AG04449 (cell line): ENCODE measurements at regions not wholly inside any gene's neighbourhood (a gene's known extent, or its start where the extent isn't known, plus 50 kb on each side); places are given as distances from the start of the nearest gene placed in this dataset.

Source experiments
- CTCF ChIA-PET: fragments of 350-600 bp; formaldehyde crosslinking; extraction: SDS; loops from one replicate; lab custom pipeline; 2021; ENCODE audit warnings: antibody characterized with exemption; lab: Yijun Ruan, JAX
- POLR2A ChIA-PET: fragments of 400-600, 350-600 bp; formaldehyde crosslinking; extraction: SDS; loops from one replicate; lab custom pipeline; 2020; ENCODE audit warnings: antibody characterized with exemption, inconsistent platforms; lab: Yijun Ruan, JAX
- DNase-seq: peaks from one replicate; pipeline ENCODE4 v3.0.0-alpha.2; 2010; ENCODE audit warnings: low read depth, low spot score
- H3K4me3 ChIP-seq: 2 replicates; pipeline ENCODE4 v1.5.1; 2011; ENCODE audit warnings: low read depth, mild to moderate bottlenecking, control low read depth, low read length
- TF ChIP-seq, protein P1 (sequence below): IDR thresholded peaks from one replicate; pipeline ENCODE4 v1.5.1; 2011; ENCODE audit warnings: mild to moderate bottlenecking, moderate library complexity, low read length, control low read depth, inconsistent platforms; ENCODE audit not compliant: insufficient read depth; ENCODE audit errors: missing control alignments

DNA sequence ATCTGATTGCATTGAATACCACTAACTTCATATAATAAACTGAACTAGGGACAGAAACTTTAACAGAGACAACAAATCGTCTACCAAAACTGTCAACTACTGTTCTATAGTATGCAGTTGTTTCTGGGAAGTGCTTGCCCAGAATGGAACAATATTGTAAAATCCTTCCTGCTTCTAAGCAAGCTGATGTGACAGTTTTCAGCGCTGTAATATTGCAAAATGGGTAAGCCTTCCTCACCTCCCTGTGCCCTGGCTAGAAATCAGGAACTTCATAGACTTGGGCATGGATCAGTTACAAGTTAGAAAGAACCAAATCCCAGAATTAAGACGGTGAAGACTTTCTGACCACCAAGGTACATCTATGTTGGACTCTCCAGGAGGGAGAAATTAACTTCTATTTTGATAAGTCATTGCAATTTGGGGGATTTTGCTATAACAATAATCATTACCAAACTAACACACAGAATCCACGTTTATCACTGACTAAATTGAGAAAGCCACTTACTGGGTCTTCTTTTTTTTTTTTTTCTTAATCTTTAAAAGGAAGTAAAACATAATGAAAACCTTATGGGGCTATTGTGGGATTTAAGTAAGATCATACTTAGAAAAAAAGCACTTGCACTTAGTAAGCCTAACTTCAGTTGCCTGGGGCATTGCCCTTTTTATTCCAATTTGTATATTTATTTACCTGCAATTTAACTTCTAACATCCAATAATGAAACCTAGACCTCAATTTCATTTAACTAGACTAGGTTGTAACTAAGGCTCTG is 261.5 kb downstream of the TRIB2 start:
- no peak overlapping the region for H3K4me3 ChIP-seq
- no peak for DNase-seq
- TF ChIP-seq, protein P1, sequence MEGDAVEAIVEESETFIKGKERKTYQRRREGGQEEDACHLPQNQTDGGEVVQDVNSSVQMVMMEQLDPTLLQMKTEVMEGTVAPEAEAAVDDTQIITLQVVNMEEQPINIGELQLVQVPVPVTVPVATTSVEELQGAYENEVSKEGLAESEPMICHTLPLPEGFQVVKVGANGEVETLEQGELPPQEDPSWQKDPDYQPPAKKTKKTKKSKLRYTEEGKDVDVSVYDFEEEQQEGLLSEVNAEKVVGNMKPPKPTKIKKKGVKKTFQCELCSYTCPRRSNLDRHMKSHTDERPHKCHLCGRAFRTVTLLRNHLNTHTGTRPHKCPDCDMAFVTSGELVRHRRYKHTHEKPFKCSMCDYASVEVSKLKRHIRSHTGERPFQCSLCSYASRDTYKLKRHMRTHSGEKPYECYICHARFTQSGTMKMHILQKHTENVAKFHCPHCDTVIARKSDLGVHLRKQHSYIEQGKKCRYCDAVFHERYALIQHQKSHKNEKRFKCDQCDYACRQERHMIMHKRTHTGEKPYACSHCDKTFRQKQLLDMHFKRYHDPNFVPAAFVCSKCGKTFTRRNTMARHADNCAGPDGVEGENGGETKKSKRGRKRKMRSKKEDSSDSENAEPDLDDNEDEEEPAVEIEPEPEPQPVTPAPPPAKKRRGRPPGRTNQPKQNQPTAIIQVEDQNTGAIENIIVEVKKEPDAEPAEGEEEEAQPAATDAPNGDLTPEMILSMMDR = no peak
- ChIA-PET CTCF (no interaction called here), POLR2A (no interaction called here)

DNA sequence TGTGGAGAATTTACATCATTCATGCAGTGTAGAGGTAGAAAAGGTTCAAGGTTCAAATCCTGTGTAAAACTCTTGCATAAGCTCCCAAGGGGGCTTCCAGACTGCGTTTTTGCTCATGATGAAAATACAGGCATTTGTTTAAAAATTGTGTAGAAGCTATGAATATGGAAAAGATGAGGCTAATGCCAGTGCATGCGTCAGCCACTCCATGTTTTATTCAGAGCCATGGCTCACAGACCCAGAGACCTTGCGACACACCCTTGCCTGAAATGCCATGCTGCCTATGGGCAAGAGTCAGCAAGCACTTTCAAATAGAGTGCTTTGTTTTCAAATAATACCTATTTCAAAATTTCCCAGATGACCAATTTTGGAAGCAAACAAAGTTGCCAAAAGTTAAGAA is 262.3 kb downstream of the TRIB2 start:
- DNase-seq = no peak
- POLR2A ChIA-PET = no interaction called here
- TF ChIP-seq, protein P1 = no peak
- H3K4me3 ChIP-seq = no peak overlapping the region
- CTCF ChIA-PET = no interaction called here

DNA sequence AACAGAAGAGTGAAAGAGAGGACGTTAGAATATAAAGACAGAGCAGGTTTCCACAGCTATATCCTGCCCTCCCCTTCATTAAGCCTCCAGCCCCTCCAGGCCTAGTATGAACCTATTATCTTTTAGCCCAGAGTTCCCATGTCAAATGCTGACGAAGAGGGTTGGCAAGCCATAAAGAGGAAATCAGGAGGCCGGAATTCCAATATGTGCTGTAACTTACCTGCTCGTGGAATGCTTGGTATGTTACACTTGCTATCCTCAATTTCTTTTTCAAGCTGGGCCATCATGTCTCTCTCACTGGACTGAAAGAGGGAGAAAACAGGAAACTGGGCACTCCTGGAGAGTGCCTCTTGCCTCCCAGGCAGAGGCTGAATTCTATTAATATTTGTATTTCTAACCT is 264.1 kb downstream of the TRIB2 start:
- TF ChIP-seq, protein P1 = no peak
- no peak overlapping the region for H3K4me3 ChIP-seq
- ChIA-PET POLR2A (no interaction called here), CTCF (interaction anchor here (0.8 to 1.2 kb wide), 2 partner anchors 10 to 27 kb away, joined by 4 read pairs; no protein-coding TSS in a partner anchor)
- no peak for DNase-seq

DNA sequence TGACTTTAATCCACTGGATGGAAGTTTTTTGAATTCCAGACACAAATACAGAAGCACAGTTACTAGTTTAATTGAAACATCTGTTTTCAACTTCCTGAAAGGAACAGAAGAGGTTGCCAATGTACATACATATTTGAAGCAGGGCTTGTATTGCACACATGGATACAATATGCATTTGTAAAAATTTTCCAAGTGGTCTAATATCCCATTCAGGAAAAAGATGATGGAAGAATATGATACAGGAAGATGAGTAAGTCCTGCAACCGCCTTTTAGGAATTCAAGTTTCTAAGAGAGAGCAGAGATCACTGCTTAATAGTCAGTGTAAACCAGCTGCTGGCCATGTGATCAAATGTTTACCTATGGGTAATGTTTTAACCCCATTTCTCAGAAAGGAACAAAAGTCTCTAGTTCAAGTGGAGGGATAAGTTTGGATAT is 265.4 kb downstream of the TRIB2 start:
- TF ChIP-seq, protein P1 = no peak
- POLR2A ChIA-PET = no interaction called here
- CTCF ChIA-PET = interaction anchor here (1.2 kb wide), 2 partner anchors 8 to 25 kb away, joined by 4 read pairs; no protein-coding TSS in a partner anchor
- DNase-seq = no peak
- H3K4me3 ChIP-seq = no peak overlapping the region

DNA sequence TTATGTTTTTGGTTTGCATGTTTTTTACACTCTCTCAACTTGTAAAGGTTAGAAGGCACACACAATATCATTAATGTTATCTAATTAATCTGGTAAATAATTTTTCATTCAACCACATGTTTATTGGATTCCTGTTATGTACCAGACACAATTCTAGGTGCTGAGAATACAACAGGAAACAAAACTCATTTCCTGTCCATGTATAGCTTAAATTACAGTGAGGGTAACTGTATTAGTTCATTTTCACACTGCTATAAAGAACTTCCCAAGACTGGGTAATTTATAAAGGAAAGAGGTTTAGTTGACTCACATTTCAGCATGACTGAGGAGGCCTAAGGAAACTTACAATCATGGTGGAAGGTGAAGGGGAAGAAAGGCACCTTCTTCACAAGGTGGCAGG is 270.5 kb downstream of the TRIB2 start:
- CTCF ChIA-PET = interaction anchor here (2.1 kb wide), 1 partner anchor 20 kb away, joined by 10 read pairs; no protein-coding TSS in a partner anchor
- TF ChIP-seq, protein P1 = no peak
- no peak overlapping the region for H3K4me3 ChIP-seq
- no peak for DNase-seq
- POLR2A ChIA-PET = no interaction called here

DNA sequence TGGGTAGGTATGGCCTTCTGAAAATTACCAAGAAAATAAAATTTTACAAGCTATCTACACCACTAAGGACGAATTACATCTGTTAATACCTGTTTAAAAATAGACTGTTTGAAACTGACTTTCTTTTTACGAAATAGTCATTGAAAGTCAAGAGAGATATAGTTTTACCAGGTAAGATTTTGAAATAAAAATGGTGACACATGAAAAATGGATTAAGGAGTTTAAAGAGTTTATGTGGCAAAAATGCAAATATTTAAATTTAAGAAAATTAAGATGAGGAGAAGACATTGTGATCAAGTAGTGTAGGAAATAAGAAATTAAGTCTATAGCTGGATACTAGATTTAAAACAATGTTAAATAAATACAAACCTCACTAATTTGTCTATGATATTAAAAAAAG is 271.5 kb downstream of the TRIB2 start:
- CTCF ChIA-PET = interaction anchor here (2.1 kb wide), 1 partner anchor 19 kb away, joined by 10 read pairs; no protein-coding TSS in a partner anchor
- TF ChIP-seq, protein P1 = no peak

More for the DNA sequence above, 271.5 kb downstream of the TRIB2 start:
- H3K4me3 ChIP-seq = no peak overlapping the region
- POLR2A ChIA-PET = no interaction called here
- no peak for DNase-seq
